NCI-H146 treated with DMSO at 0.1 percent for 48 hours (cell line): ENCODE measurements at regions not wholly inside any gene's neighbourhood (a gene's known extent, or its start where the extent isn't known, plus 50 kb on each side); places are given as distances from the start of the nearest gene placed in this dataset.

ENCODE experiments used
- DNase-seq: peaks from one replicate; lab custom pipeline; 2025; ENCODE audit not compliant: unreplicated experiment; lab: John Stamatoyannopoulos, UW

- DNase-seq: no peak
Measured at GRCh38 chr1:29672416-29673227, 436.3 kb downstream of the PTPRU start.

- no peak for DNase-seq
Measured at GRCh38 chr1:29671446-29672356, 435.4 kb downstream of the PTPRU start.

DNA sequence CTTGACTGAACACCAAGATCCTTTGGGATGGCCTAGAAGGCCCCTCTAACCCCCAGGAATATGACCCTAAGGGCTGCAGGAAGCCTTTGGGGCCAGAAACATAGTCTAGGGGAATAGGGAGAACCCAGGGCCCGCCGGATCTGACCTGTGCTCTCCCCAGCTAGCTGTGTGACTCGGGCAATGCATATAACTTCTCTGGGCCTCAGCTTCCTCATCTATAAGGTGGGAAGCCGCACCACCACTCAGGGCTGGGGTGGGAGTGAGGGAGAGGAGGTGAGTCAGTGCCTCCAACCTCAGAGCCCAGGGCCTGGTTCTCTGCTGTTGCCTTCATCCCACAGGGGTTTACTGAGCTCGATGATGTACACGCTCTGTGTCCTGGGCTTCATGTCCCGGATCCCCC is 434.4 kb downstream of the PTPRU start:
- DNase-seq: no peak

GRCh38 chr1:29669912-29670311 is 433.6 kb downstream of the PTPRU start:
- no peak for DNase-seq

DNA sequence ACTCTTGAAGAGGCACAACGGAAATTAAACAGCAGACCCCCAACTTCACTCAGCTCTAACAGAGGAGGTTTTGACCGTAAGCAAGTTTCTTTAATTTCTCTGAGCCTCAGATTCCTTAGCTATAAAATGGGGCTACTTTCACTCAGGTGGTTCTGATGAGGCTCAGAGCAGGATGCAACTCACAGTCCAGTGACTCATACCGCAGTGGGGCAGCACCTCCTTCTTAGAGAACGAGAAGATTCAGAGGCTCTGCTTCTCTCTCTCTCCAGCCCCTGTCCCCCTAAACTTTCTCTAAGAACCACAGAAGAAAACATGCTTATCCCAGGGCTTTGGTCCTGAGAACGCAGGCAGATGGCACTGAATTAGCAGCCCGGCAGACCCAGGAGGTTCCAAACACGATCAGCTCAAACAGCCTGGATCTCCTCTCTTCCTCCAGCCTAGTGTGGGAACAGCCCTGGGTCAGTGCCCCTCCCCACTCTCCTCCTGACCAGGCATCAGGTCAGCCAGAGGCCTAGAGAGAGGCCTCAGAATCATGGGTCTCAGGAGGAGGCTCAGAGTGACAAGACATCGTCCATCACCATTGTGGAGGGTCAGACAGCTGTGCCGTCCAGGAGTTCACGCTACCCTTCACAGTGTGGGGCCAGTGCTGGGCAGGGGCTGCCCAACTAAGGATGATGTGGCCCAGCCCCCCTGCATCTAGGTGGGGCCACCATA is 433.0 kb downstream of the PTPRU start:
- no peak for DNase-seq

DNA sequence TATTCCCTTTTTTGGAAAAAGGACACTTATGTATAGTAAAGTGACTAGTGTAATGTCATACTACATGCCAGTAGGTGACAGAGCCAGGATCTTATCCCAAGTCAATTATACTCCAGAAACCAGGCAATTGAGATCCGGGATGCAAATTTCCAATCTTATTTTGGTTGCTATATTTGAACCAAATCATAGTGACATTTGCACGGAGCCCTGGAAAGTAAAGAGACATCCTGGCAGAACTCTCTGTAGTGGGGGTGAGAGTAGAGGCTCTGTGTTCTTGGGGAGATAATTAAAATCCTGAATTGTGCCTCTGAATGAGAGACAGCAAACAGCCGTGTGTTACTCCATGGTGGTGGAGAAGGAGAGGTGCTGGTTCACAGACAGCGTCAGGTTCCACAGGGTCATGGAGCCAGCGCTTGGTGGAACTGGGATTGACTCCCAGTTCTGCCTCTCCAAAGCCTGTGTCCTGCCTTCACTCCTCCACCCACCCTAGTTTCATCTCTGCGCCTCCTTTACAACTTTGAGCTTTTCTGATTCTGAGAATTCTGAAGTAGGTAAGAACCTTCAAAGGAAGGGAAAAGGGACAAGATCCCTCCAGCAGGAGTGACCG is 432.3 kb downstream of the PTPRU start:
- no peak for DNase-seq

DNA sequence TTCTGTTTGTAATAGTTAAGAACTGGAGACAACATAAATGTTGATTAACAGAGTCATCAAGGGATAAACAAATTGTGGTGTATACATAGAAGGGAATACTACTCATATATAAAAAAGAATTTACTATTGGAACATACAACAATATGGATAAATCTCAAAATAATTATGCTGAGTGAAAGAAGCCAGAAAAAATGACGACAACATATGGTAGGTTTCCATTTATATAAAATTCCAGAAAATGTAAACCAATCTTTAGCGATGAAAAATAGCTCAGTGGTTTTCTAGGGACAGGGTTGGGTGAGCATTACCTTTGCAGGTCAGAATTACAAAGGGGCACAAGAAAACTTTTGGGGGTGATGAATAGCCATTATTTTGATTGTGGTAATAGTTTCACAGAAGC is 431.6 kb downstream of the PTPRU start:
- DNase-seq: no peak

DNA sequence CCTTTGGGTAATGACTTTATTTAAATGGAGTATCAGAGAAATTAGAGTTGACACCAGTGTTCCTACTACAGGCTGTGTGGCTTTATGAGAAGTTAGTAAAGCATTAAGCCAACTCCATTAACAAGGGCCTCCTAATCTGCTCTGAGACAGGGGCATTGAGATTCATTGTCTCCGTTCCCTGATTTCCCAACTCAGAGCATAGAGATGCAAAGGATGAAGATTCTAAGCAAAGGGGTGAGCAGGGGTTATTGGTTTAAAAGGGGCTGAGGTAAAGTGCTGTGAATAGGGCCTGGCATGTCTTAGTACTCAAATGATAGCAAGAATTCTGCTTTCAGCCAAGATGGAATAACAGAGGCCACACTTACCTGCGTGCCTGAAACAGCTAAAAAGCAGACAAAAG is 428.4 kb downstream of the PTPRU start:
- no peak for DNase-seq

DNA sequence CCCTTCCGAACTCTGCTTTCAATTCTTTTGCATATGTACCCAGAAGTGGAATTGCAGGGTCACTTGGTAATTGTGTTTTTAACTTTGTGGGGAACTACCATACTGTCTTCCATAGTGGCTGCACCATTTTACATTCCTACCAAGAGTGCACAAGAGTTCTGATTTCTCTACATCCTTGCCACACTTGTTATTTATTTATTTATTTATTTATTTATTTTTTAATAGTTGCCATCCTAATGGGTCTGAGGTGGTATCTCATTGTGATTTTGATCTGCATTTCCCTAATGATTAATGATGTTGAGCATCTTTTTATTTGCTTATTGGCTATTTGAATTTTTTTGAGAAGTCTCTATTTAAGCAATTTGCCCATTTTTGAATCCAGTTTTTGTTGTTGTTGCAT is 422.4 kb downstream of the PTPRU start:
- DNase-seq: no peak

GRCh38 chr1:29657816-29658215 is 421.5 kb downstream of the PTPRU start:
- no peak for DNase-seq

DNA sequence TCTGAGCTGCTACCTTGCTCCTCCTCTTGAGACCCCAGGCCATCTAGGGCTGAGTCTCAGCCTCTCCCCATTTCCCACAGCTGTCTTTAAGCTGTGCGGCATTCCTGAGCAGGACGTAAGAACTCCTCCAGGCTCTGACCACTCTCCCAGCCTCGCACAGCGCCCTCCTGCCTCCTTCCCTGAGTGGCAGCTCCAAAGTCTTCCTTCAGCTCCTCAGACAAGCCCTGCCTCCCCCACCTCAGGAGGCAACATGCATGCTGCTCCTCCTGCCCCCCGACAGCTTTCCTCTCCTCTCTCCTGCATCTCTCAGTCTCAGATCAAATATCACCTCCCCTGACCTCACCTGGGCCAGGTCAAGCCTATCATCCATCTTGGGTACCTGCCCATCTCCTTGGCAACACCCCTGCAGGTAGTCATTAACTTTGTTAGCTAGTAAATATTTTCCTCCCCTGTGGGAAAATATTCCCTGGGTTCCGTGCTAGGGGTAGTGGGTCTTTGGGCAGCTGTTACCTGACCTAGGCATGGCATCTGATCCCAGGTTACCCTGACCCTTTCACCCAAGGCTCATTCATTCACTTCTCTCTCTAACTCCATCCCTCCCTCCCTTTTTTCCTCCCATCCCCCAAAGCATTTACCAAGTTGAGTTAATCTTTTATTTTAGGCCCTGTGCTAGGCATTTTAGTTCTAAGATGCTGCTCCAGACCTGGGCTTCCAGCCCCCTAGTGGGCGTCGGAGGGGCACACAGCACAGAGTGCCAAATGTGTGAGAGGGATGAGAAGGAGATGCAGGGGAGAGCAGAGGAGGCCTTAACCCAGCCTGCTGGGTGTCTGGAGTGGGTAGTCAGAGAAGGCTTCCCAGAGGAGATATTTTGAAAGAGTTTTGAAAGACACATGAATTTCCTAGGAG is 419.9 kb downstream of the PTPRU start:
- DNase-seq: no peak

GRCh38 chr1:29655145-29655544 is 418.8 kb downstream of the PTPRU start:
- no peak for DNase-seq

DNA sequence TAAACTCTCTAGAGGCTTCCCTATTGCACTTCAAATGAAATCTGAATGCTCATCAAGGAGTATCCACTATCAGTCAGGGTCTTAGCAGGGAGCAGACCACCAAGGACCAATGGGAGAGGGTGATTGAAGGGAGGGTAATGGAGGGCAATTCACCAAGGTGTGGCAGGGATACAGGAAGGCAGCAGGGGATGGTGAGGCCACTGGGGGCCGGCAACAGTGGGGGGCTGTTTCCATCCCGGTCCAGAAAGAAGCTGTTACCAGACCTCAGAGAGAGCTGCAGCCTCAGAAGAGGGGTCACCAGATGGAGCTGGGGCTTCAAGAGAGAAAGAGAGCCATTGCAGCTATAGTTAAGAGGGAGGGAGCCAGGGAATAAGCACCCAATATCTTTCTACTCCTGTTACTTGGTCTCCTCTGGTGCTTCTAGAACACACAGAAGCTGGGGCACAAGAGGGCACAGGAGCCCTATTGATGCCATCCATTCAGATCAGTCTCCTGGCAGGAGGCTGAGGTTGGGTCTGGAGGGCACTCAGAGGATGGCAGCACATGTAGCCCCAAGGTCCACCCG is 417.6 kb downstream of the PTPRU start:
- no peak for DNase-seq

DNA sequence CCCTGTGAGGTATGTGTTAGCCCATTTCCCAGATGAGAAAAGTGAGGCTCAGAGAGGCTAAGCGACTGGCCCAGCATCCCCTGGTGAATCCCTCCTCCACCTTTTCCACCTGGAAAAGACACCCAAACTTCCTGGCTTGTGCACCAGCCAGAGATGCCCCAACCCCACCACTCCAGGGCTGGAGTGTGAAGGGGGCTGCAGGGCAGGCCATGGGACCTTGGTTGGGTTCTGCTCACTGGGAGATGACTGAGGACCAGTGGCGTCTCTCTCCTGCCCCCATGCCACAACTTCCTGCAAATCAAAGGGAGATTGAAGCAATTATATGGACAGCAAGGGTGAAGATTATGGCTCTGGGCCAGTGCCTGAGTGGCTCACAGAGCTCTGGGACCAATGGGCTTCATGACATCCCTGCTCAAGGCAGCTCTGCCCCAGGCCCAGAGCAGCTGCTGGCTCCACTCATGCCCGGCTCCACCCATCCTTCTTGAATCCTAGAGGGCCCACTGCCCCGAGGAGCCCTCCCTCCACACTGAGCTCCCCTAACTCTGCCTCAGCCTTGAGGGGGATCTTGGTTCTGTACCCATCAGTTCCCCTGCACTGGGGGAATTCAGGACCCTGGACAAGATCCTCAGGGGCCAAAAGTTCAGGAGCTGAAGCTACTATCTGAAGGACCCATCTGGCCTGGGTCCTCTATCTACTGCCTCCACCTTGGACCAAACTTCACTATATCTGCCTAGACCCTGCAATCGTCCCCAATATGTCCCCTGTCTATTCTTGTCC is 416.9 kb downstream of the PTPRU start:
- DNase-seq: no peak

DNA sequence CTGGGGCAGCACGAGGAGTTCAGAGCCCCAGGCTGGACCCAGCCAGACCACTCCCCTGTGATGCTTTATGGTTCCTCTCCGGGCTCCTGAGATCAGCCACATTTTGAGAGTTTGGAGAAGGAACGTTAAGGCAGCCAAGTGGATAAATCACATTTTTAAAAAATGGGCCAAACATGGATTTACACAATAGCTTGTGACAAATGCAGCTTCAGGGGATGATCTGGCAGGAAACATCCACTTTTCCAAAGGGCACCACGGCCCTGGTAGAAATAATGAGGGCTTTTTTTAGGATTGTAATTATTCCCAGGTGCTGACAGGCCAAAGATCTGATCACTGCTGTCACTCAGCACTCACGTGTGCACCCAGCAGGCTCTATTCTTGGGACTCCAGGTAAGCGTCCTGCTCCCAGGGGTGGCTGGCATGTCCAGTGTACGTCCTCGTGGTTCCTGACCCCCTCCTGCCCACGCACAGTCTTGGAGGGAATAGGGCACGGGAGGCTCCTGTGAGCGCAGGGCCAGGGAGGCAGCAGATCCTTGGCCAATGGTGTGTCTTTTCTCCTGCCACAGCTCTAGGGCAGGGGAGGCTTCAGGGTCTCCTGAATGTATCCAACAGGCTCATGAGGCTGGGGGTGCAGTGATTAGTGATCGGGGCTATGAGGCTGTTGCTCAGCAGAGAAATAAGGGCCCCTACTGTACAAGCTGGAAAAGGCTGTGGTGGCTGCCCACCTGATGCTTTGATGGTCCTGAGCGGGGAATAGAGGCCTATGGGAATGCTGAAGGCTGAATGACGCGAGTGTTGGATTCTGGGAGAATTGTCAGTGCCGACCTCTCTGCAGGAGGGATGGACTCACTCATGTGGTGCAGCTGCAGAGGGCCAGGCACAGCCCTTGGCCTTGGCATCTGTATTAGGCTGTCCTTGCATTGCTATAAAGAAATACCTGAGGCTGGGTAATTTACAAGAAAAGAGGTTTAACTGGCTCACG is 415.7 kb downstream of the PTPRU start:
- DNase-seq: no peak

- DNase-seq: no peak
Measured at GRCh38 chr1:29651246-29651645, 414.9 kb downstream of the PTPRU start.

DNA sequence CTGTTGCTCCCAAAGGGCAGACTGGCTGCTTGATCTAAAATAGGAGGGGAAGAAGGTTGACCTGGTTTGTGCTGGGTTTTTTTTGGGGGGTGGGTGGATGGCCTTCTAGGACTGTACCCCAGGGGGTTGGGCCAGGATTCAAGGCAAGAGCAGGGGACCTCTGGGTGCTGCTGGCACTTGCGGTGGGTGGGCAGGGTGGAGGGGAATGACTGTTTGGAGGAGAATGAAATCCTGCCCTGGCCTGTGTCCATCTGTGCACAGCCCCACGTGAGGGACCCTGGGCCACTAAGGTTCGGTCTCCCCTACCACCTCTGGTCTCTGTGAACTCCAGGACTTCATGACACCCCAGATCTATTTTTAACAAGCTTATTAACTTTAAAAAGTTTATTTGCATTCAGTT is 414.2 kb downstream of the PTPRU start:
- no peak for DNase-seq

DNA sequence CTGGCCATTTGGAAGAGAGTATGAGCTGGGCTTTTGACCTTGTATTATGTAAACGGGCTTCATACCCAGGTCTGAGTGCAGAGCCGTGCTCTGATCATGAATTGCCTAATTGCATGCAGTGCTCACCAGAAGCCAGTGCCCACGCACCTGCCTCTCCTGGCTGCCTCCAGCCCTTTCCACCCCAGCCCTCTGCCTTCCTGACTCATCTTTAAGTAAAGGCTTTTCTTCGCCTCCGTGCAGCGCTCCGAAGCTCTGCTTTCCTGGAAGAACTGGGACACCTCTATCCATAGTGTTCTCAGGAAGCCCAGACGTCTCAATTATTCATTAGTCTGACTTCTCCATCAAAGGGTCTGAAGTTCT is 413.7 kb downstream of the PTPRU start:
- DNase-seq: no peak
